Heart right ventricle (tissue), 16 donors: ENCODE measurements at regions not wholly inside any gene's neighbourhood (a gene's known extent, or its start where the extent isn't known, plus 50 kb on each side); places are given as distances from the start of the nearest gene placed in this dataset.
"Not testable (repeated sequence)": the region's sequence is repeated elsewhere in the genome, so short reads cannot be mapped to it uniquely, and the experiment has no call there.

Experiments
- ATAC-seq, 8 donors: fragments of 200-7000 bp; cut with Tn5 transposase; one replicate each; pipeline ENCODE4 v1.9.1; 2020; ENCODE audit warnings: mild to moderate bottlenecking in 8 of 8, moderate library complexity in 8 of 8, moderate number of reproducible peaks in 1 of 8
- DNase-seq, 2 donors: peaks; one replicate each; pipeline ENCODE4 v3.0.0-alpha.2; 2020
- H3K27ac ChIP-seq, 10 donors: fragments of 200-600 bp; sonication (generic) in 2 of 10; one replicate each; pipeline versions ENCODE4 v1.5.0 to v1.8.0; 2020 to 2022; ENCODE audit warnings: mild to moderate bottlenecking in 3 of 10
- H3K27me3 ChIP-seq, 7 donors: fragments of 200-600 bp; one replicate each; pipeline ENCODE4 v1.8.0; 2021 to 2022; ENCODE audit warnings: mild to moderate bottlenecking in 2 of 7
- H3K36me3 ChIP-seq, 9 donors: fragments of 200-600 bp; sonication (generic) in 1 of 9; one replicate each; pipeline versions ENCODE4 v1.5.0 to v1.8.0; 2020 to 2022; ENCODE audit warnings: mild to moderate bottlenecking in 2 of 9
- H3K4me1 ChIP-seq, 9 donors: fragments of 200-600 bp; sonication (generic) in 1 of 9; one replicate each; pipeline versions ENCODE4 v1.5.0 to v1.8.0; 2020 to 2022; ENCODE audit warnings: mild to moderate bottlenecking in 4 of 9
- H3K4me3 ChIP-seq, 10 donors: fragments of 200-600 bp; sonication (generic) in 2 of 10; one replicate each; pipeline versions ENCODE4 v1.5.0 to v1.8.0; 2020 to 2022; ENCODE audit warnings: mild to moderate bottlenecking in 7 of 10, moderate library complexity in 2 of 10
- H3K9me3 ChIP-seq, 11 donors: fragments of 200-600 bp in 10 of 11; sonication (generic) in 2 of 11; one replicate each; pipeline versions ENCODE4 v1.5.0 to v1.8.0; 2013 to 2022; ENCODE audit warnings: mild to moderate bottlenecking in 2 of 11, control low read depth in 1 of 11, moderate library complexity in 1 of 11
- CTCF ChIP-seq, 9 donors: fragments of 200-600 bp; sonication (generic) in 2 of 9; IDR thresholded peaks; one replicate each; pipeline versions ENCODE4 v1.5.0 to v1.8.0; 2021 to 2022; ENCODE audit warnings: antibody characterized with exemption in 9 of 9, mild to moderate bottlenecking in 5 of 9, moderate library complexity in 1 of 9
- WGBS, 2 donors: extraction: QIAGEN DNeasy Blood & Tissue Kit; methylation state at CpG; one replicate each; pipeline ENCODE4 v1.1.7; 2013; ENCODE audit warnings: inconsistent platforms in 1 of 2; 5-methylcytosine and 5-hydroxymethylcytosine counted together
- intact Hi-C, 10 donors: fragments of 100-400 bp; cut with DNase I; formaldehyde crosslinking; loops; one replicate each; pipeline versions ENCODE4 v1.11.1 to v1.14.2; 2022
- donor health status: Arrhythmogenic right ventricular cardiomyopathy.
- donor health status: ischemic (EF 13 %, LVEDD 7.1; RV severe dilation, severe dysfunction).
- donor health status: healthy with polysubstance abuse.
- donor health status: DM: no; HTN: yes; CAD: no.
- donor health status: DM: no; HTN: no; CAD: no.
- donor health status: ischemic (EF 25% LVEDD 6.9; RV normal size, moderate dysfunction).
- donor health status: ischemic (EF 25% LVEDD 5.7; RV mildly dilated, moderate dysfunction).
- donor health status: healthy.
- donor health status: DM: yes; HTN: yes; CAD: no.
- donor health status: Ischemic cardiomyopathy.
- donor health status: ischemic (EF 35%, LVEDD 5.7; RV mildly dilated, moderate dysfunction).
- donor health status: nonischemic (EF 11% LVEDD 7.7; RV severe dilation, severe dysfunction).
- donor health status: DM: yes; HTN: yes; CAD: no.
- donor health status: PGD.
- donor health status: ischemic (EF 29% LVEDD 5.4; RV normal size, mild dysfunction).
- donor health status: nonischemic (EF 23%, LVEDD 6.1; RV moderate dilation, normal function).

- 67 to 72% methylated on average over 2 of the region's 2 CpGs for WGBS, 2 donors
- ATAC-seq = peak in 2 of 8 donors; percentile 33 to 35
- no peaks in the 10 kb centered on the region for H3K9me3 ChIP-seq
- no peak overlapping the region for H3K4me3 ChIP-seq
- H3K36me3 ChIP-seq = peaks cover 0 to 4% (median 0%) of the 10 kb centered on the region in 9 donors
- peak overlapping the region in 2 of 10 donors; percentile 5 to 14 for H3K27ac ChIP-seq
- H3K27me3 ChIP-seq = no peaks in the 10 kb centered on the region
- no peak for DNase-seq
- H3K4me1 ChIP-seq = peaks cover 0 to 47% (median 21%) of the 10 kb centered on the region in 9 donors
- TF ChIP-seq CTCF (IDR thresholded peaks at IDR 0.05) = no peak
- intact Hi-C loops = no loop called here
These were observed 140.6 kb upstream of the TMEM168 start for GRCh38 chr7:112930787-112931186.

GRCh38 chr7:112929421-112929820 lies 139.2 kb upstream of the TMEM168 start:
- Histone ChIP-seq H3K36me3 (peaks cover 0 to 4% (median 0%) of the 10 kb centered on the region in 9 donors), H3K27ac (no peak overlapping the region), H3K27me3 (no peaks in the 10 kb centered on the region), H3K9me3 (no peaks in the 10 kb centered on the region), H3K4me3 (no peak overlapping the region), H3K4me1 (peaks cover 0 to 44% (median 20%) of the 10 kb centered on the region in 9 donors)
- no peak for TF ChIP-seq CTCF (IDR thresholded peaks at IDR 0.05)
- ATAC-seq (no peak), DNase-seq (no peak)
- intact Hi-C loops = no loop called here
- WGBS, 2 donors = 91 to 92% methylated on average over 3 of the region's 3 CpGs

- no peak overlapping the region for H3K4me3 ChIP-seq
- peaks cover 0 to 27% (median 10%) of the 10 kb centered on the region in 9 donors for H3K4me1 ChIP-seq
- no peak for TF ChIP-seq CTCF (IDR thresholded peaks at IDR 0.05)
- no peaks in the 10 kb centered on the region for H3K27me3 ChIP-seq
- ATAC-seq = peak in 4 of 8 donors; percentile 43 to 58 (median 52)
- H3K9me3 ChIP-seq = peaks cover 0 to 3% (median 0%) of the 10 kb centered on the region in 11 donors
- intact Hi-C loops = no loop called here
- H3K27ac ChIP-seq = peak overlapping the region in 1 of 10 donors; percentile 21
- no peaks in the 10 kb centered on the region for H3K36me3 ChIP-seq
- no peak for DNase-seq
These were observed 135.8 kb upstream of the TMEM168 start for GRCh38 chr7:112926018-112926417.

GRCh38 chr7:112922546-112922945 lies 132.4 kb upstream of the TMEM168 start:
- peaks cover 0 to 11% (median 0%) of the 10 kb centered on the region in 11 donors for H3K9me3 ChIP-seq
- H3K4me3 ChIP-seq, intact Hi-C loops, H3K27ac ChIP-seq, H3K36me3 ChIP-seq, ATAC-seq, H3K27me3 ChIP-seq, DNase-seq: not testable (repeated sequence)
- H3K4me1 ChIP-seq = peaks cover 0 to 13% (median 8%) of the 10 kb centered on the region in 9 donors
- WGBS, 2 donors = 95 to 96% methylated on average over 21 to 25 of the region's 25 CpGs

- peaks cover 0 to 54% (median 12%) of the 10 kb centered on the region in 9 donors for H3K36me3 ChIP-seq
- DNase-seq, H3K27ac ChIP-seq, ATAC-seq, intact Hi-C loops, H3K4me3 ChIP-seq, H3K27me3 ChIP-seq: not testable (repeated sequence)
- peaks cover 0 to 12% (median 0%) of the 10 kb centered on the region in 9 donors for H3K4me1 ChIP-seq
- H3K9me3 ChIP-seq = peaks cover 0 to 12% (median 2%) of the 10 kb centered on the region in 11 donors
- WGBS, 2 donors = 94 to 96% methylated on average over 18 of the region's 18 CpGs
These were observed 126.2 kb upstream of the TMEM168 start for GRCh38 chr7:112916431-112916830.
